ENCODE measurements at regions not wholly inside any gene's neighbourhood (a gene's known extent, or its start where the extent isn't known, plus 50 kb on each side); places are given as distances from the start of the nearest gene placed in this dataset.
A peak's percentile ranks its signal among the peaks of the same experiment; 100 is the strongest.

DNA sequence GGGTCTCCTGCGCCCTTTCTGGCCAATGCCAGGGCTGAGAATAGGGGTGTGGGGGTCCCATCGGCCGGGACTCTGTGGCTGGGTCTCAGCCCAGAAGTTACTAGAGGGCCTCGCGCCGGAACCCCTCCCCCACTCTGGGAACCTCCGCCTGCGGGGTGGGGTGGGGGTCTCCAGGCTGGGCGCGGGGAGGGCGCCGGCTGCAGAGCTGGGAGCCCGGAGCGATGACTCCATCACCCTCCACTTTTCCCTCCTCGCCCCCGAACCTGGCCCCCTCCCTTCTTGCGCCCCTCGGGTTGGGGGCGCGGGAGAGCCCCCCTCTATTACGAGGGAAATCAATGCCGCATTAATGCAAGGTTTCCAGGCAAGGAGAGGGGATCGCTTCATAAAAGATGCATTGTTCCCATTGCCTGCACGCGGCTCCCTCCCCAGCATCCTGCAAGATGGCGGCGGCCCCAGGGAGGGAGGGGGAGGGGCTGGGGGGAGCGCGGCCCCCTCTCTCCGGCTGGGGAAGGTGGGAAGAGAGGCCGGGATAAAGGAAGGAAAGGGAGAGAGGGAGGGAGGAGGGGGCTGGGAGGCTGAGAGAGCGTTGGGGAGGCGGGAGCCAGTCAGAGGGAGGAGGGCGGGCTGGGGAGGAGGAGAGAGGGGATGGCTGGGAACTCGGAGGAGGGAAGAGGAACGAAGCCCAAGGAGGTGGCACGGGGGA is 156.7 kb downstream of the CRLF3 start:
- TF ChIP-seq YY1 (IDR thresholded peaks at IDR 0.05; ENCODE audit: low read depth), result peak; percentile 64; the same call in 1 of the 2 replicates

DNA sequence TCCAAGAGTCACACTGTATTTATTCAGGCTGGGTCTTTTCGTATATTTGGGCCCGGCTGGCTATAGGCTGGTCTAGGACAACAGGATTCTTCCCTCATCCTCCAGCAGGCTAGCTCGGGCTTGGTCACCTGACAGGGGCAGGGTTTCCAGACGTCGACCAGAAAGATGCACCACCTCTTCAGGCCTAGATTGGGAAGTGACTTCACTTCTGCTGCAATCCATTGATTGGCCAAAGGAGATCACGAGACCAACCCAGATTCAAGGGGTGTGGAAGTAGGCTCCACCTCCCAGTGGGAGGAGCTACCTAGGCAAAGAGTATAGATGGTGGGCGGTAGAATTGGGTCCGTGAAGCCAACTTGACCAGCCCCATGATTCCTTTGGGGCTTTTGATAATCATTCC is 167.5 kb downstream of the GOSR1 start:
- TF ChIP-seq, protein P1, sequence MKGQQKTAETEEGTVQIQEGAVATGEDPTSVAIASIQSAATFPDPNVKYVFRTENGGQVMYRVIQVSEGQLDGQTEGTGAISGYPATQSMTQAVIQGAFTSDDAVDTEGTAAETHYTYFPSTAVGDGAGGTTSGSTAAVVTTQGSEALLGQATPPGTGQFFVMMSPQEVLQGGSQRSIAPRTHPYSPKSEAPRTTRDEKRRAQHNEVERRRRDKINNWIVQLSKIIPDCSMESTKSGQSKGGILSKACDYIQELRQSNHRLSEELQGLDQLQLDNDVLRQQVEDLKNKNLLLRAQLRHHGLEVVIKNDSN (IDR thresholded peaks at IDR 0.05), result peak; percentile 33; the same call in 1 of the 2 replicates

DNA sequence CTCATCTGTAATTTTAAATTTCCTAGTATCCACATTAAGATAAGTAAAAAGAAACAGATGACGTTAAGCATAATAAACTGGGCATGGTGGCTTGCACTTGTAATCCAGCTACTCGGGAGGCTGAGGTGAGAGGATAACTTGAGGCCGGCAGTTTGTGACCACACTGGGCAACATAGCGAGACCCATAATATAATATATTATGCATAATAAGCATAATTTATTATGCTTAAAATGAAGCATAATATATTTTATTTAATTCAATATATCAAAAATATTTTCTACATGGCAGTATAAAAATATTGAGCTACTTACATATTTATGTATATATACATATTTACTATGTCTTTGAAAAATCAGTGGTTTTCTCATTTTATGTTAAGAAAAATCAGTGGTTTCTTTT is 128.3 kb downstream of the GOSR1 start:
- no peak for TF ChIP-seq TAF1 (IDR thresholded peaks at IDR 0.05; ENCODE audit: low read depth)

DNA sequence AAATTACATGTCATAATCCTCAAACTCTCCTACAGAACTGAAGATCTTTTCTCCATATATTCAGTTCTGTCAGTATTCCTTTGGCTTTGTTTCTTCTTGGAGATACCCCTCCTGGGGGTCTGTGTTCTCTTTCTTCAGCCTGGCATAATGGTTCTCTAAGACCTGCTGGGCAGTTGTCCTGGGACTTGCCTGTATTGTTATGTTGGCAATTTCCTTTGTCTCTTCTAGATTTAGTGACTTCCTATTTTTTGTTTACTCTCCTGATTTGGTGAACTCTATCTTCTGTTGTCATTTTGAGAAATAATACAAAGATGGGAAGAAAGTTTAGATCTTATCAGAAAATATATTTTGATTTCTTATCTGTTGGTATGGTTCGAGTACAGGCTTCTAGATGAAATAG is 127.8 kb downstream of the GOSR1 start:
- TF ChIP-seq TEAD4 (IDR thresholded peaks at IDR 0.05) (no peak), TCF12 (IDR thresholded peaks at IDR 0.05; ENCODE audit: low read depth) (no peak), FOXM1 (IDR thresholded peaks at IDR 0.05; ENCODE audit: borderline replicate concordance, low read depth) (no peak), RAD21 (IDR thresholded peaks at IDR 0.05; ENCODE audit: low read depth) (no peak), YY1 (IDR thresholded peaks at IDR 0.05; ENCODE audit: low read depth) (no peak), NFIC (IDR thresholded peaks at IDR 0.05) (no peak), EGR1 (IDR thresholded peaks at IDR 0.05) (no peak), EP300 (IDR thresholded peaks at IDR 0.05; ENCODE audit: borderline replicate concordance) (no peak), ZBTB7A (IDR thresholded peaks at IDR 0.05; ENCODE audit: low read depth) (no peak), CREB1 (IDR thresholded peaks at IDR 0.05; ENCODE audit: low read depth) (no peak), CEBPB (IDR thresholded peaks at IDR 0.05) (no peak), TAF1 (IDR thresholded peaks at IDR 0.05; ENCODE audit: low read depth) (no peak)
- TF ChIP-seq, protein P2, sequence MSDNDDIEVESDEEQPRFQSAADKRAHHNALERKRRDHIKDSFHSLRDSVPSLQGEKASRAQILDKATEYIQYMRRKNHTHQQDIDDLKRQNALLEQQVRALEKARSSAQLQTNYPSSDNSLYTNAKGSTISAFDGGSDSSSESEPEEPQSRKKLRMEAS (IDR thresholded peaks at IDR 0.05), result no peak
- TF ChIP-seq, protein P1 (IDR thresholded peaks at IDR 0.05), result no peak
- TF ChIP-seq, protein P3, sequence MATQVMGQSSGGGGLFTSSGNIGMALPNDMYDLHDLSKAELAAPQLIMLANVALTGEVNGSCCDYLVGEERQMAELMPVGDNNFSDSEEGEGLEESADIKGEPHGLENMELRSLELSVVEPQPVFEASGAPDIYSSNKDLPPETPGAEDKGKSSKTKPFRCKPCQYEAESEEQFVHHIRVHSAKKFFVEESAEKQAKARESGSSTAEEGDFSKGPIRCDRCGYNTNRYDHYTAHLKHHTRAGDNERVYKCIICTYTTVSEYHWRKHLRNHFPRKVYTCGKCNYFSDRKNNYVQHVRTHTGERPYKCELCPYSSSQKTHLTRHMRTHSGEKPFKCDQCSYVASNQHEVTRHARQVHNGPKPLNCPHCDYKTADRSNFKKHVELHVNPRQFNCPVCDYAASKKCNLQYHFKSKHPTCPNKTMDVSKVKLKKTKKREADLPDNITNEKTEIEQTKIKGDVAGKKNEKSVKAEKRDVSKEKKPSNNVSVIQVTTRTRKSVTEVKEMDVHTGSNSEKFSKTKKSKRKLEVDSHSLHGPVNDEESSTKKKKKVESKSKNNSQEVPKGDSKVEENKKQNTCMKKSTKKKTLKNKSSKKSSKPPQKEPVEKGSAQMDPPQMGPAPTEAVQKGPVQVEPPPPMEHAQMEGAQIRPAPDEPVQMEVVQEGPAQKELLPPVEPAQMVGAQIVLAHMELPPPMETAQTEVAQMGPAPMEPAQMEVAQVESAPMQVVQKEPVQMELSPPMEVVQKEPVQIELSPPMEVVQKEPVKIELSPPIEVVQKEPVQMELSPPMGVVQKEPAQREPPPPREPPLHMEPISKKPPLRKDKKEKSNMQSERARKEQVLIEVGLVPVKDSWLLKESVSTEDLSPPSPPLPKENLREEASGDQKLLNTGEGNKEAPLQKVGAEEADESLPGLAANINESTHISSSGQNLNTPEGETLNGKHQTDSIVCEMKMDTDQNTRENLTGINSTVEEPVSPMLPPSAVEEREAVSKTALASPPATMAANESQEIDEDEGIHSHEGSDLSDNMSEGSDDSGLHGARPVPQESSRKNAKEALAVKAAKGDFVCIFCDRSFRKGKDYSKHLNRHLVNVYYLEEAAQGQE (IDR thresholded peaks at IDR 0.05; ENCODE audit: low read depth), result no peak

DNA sequence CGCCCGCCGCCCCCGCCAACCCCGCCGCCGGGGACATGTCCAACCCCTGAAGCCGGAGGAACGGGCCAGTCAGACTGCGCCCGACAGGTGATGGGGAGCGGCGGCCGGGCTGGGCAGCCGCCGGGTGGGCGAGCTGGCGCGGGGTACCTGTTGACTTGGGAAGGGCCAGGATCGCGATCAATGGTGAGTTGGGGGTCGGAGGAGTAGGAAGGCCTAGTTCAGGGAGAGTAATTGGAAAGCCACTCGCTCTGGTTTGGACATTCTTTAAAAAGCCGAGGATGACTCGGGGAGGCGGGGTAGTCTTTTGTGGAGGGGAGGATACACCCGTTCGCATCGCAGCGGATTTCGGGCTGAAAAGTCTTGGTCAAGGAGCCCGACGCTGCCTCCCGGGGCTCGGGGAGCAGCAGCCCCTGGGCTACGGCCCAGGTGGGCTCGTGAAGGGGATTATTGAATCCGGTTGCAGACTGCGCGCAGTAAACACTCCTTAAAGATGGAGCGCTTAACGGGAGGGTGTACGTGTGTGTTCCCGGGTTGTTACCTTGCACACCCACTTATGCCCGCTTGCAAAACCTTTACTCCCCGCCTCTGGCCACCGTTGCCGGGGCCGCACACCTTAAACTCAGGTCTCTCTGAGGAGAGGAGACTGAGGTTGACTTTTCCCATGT is 123.8 kb downstream of the GOSR1 start:
- TF ChIP-seq, protein P3 (IDR thresholded peaks at IDR 0.05; ENCODE audit: low read depth), result no peak
- TF ChIP-seq, protein P1 (IDR thresholded peaks at IDR 0.05), result no peak
- TF ChIP-seq CEBPB (IDR thresholded peaks at IDR 0.05), result no peak
- TF ChIP-seq EGR1 (IDR thresholded peaks at IDR 0.05), result no peak
- TF ChIP-seq ZBTB7A (IDR thresholded peaks at IDR 0.05; ENCODE audit: low read depth), result no peak
- no peak for TF ChIP-seq TCF12 (IDR thresholded peaks at IDR 0.05; ENCODE audit: low read depth)
- no peak for TF ChIP-seq YY1 (IDR thresholded peaks at IDR 0.05; ENCODE audit: low read depth)
- no peak for TF ChIP-seq NFIC (IDR thresholded peaks at IDR 0.05)
- no peak for TF ChIP-seq RAD21 (IDR thresholded peaks at IDR 0.05; ENCODE audit: low read depth)
- TF ChIP-seq TEAD4 (IDR thresholded peaks at IDR 0.05), result no peak
- no peak for TF ChIP-seq TAF1 (IDR thresholded peaks at IDR 0.05; ENCODE audit: low read depth)
- TF ChIP-seq EP300 (IDR thresholded peaks at IDR 0.05; ENCODE audit: borderline replicate concordance), result no peak
- no peak for TF ChIP-seq FOXM1 (IDR thresholded peaks at IDR 0.05; ENCODE audit: borderline replicate concordance, low read depth)
- TF ChIP-seq CREB1 (IDR thresholded peaks at IDR 0.05; ENCODE audit: low read depth), result no peak
- TF ChIP-seq, protein P2 (IDR thresholded peaks at IDR 0.05), result no peak
